Left cardiac atrium (tissue), 4 donors: ENCODE measurements at regions not wholly inside any gene's neighbourhood (a gene's known extent, or its start where the extent isn't known, plus 50 kb on each side); places are given as distances from the start of the nearest gene placed in this dataset.
A peak's percentile ranks its signal among the peaks of the same experiment; 100 is the strongest.

Source experiments
- ATAC-seq, 2 donors: fragments of 200-7000 bp; cut with Tn5 transposase; one replicate each; pipeline ENCODE4 v1.9.1; 2020; ENCODE audit warnings: mild to moderate bottlenecking in 2 of 2, moderate library complexity in 2 of 2
- DNase-seq: peaks from one replicate; pipeline ENCODE4 v3.0.0-alpha.2; 2020
- intact Hi-C, 2 donors: fragments of 100-400 bp; cut with DNase I; formaldehyde crosslinking; loops; one replicate each; pipeline versions ENCODE4 v1.14.1 to v1.15.1; 2022 to 2023
- donor health status: DM: no; HTN: yes; CAD: no.
- donor health status: DM: no; HTN: yes; CAD: no; lungs with severe emphysema.
- donor health status: DM: yes; HTN: yes; CAD: no.
- donor health status: Dilated cardiomyopathy.

GRCh38 chr14:101022121-101022520 is 118.6 kb upstream of the RTL1 start:
- intact Hi-C loops = no loop called here
- no peak for ATAC-seq
- DNase-seq = no peak

DNA sequence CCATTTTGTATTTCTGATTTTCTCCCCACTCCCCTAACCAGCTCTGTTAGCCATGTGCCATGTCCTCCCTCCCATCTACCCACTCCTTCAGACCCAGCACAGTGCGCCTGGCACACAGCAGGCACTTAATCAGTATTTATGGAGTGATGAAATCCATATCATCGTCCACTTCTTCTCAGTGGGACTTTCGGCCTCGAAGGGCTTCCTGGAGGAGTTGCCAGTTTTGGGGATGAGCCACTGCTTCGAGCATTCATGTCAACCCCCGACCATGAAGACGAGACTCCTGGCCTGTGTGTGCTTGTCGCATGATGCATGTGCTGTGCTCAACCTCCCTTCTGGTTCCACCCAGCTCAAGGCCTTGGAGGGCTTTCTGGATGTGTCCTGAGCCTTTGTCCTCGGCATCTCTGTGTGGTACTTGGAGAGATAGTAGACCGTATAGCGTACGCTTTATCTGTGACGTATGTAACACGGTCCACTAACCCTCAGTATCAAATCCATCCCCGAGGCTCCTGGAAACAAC is 119.5 kb upstream of the RTL1 start:
- ATAC-seq (no peak), DNase-seq (no peak)

DNA sequence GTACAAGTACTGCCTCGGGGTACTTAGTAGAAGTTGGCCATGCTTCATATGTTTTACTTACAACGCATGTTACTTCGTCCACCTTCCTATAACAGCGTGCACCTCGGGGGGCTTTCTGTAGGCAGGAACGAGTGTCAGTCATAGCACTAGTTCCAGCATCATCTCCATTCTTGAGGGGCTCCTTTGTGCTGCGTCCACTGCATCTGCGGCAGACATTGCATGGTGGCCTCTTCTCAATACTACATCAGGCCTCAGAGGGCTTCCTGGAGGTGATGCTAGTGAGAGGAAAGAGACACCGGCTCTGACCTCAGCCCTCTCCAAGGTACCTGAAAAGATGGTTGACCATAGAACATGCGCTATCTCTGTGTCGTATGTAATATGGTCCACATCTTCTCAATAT is 121.2 kb upstream of the RTL1 start:
- intact Hi-C loops = no loop called here
- ATAC-seq (no peak), DNase-seq (no peak)

More for the DNA sequence above, 119.5 kb upstream of the RTL1 start:
- intact Hi-C loops = no loop called here

DNA sequence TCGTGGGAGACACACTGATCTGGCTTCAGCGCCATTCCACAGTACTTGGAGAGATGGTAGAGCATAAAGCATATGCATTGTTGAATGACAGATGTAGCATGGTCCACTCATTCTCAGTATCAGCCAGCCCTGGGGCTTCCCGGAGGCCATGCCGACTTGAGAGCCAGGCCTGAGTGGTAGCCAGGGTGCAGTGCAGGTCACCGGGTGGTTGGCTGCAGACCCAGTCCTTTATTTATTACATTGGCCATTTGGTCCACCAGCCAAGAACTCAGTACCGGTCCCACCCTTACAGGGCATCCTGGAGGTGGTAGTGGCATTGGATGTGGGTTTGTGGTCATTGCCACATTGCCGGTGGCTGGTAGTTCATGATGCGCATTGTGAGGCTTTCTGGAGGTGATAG is 121.6 kb upstream of the RTL1 start:
- intact Hi-C loops = no loop called here
- ATAC-seq (no peak), DNase-seq (no peak)

- DNase-seq (no peak), ATAC-seq (no peak)
- intact Hi-C loops = no loop called here
These were observed 122.2 kb upstream of the RTL1 start for GRCh38 chr14:101025696-101026095.

DNA sequence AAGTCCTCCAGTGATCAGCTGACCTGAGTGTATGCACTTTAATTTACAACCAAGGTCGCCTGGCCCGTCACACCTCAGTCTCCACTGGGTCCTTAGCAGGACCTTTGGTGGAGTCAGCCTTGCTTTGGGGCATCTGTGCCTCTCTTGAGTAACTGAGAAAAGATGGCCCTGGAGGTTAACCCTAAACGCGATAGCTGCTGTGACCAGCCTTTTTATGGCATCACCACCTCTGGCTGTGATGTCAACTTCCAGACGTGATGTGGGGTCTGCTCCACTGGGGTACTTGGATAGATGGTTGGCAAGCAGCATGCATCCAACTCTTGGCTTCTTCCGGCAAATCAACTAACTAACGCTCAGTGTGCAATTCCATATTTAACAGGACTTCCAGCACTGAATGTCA is 122.8 kb upstream of the RTL1 start:
- ATAC-seq (no peak), DNase-seq (no peak)
- intact Hi-C loops = no loop called here

DNA sequence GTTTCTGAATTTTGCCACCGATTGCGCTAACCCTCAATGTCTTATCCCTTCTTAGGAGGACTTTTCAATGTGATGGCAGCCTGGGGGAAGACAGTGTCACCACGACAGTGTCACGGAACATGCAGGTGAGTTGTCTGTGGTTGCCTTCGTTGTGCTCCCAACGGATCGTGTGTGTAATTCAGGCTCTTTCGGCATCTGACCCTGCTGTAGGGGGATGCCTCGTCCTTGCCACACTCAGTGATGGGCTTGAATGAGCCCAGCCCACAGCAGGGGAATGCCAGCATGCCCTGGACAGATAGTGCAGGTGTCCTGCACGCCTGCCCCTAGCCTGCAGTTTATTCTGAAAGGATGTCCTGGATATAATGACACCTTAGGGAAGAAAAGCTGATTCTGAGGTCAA is 123.8 kb upstream of the RTL1 start:
- ATAC-seq (no peak), DNase-seq (no peak)
- intact Hi-C loops = no loop called here

- ATAC-seq = no peak
- intact Hi-C loops = no loop called here
- DNase-seq = no peak
These were observed 124.4 kb upstream of the RTL1 start for GRCh38 chr14:101027966-101028365.

GRCh38 chr14:101028971-101029667 is 125.6 kb upstream of the RTL1 start:
- ATAC-seq = no peak
- DNase-seq = no peak
- intact Hi-C loops = no loop called here

- intact Hi-C loops = no loop called here
- ATAC-seq (no peak), DNase-seq (peak; percentile 5)
These were observed 126.3 kb upstream of the RTL1 start for GRCh38 chr14:101029668-101030290.

DNA sequence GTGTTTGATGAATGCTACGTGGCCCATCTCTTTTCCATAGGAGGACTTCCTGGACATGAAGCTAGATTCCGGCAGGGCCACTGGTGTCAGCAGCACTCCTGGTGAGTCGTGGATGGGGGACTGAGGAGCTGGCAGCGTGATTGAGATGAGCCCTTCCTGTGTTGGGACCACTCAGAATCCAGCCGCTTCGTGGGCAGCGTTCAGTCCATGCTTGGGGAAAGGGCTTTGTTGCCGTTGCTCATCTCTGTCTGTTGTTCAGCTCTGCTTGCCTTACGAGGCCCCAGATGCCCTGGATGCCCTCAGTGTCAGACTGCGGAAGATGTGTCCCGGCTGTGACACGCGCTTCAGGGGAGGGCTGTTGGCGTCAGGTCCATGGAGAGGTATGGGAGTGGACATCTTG is 127.1 kb upstream of the RTL1 start:
- intact Hi-C loops = no loop called here
- peak; percentile 6 for DNase-seq
- ATAC-seq = no peak

DNA sequence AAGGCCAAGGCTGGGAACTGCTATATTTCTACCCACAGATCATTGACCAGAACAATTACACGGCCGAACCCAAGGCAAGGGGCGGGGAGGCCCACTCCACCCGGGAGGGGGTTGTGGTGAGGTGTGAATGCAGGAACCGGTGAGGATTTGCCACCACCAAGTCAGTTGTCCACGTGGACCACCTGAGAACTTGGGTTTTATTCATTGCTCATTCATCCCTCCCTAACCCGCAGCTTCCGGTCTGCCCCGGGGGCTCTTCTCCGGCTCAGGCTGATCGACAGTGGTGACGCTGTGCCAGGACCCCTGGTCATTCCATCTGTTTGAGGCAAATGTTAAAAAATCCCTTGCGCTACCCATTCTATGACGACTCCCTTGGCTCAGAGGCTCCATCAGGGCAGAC is 127.7 kb upstream of the RTL1 start:
- intact Hi-C loops = no loop called here
- ATAC-seq = no peak
- DNase-seq = no peak

DNA sequence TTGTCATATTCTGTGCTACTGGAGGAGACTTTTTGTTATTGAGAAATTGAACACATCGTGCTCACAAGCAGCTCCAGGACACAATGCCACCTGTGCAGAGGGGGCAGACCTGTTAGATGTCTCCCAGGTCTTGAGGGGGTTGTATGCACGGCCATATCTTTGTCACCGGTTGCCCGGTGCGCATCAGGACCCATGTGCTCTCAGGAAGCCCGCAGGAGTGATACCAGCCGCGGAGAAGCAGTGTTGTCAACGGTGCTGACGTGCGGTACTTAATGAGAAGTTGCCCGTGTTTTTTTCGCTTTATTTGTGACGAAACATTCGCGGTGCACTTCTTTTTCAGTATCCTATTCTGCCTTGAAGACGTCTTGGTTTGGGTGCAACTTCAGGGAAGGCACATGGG is 128.2 kb upstream of the RTL1 start:
- intact Hi-C loops = no loop called here
- DNase-seq (no peak), ATAC-seq (no peak)

- intact Hi-C loops = no loop called here
- DNase-seq (no peak), ATAC-seq (no peak)
These were observed 128.9 kb upstream of the RTL1 start for GRCh38 chr14:101032433-101032832.

GRCh38 chr14:101033006-101033405 is 129.5 kb upstream of the RTL1 start:
- intact Hi-C loops = no loop called here
- ATAC-seq = no peak
- DNase-seq = no peak

DNA sequence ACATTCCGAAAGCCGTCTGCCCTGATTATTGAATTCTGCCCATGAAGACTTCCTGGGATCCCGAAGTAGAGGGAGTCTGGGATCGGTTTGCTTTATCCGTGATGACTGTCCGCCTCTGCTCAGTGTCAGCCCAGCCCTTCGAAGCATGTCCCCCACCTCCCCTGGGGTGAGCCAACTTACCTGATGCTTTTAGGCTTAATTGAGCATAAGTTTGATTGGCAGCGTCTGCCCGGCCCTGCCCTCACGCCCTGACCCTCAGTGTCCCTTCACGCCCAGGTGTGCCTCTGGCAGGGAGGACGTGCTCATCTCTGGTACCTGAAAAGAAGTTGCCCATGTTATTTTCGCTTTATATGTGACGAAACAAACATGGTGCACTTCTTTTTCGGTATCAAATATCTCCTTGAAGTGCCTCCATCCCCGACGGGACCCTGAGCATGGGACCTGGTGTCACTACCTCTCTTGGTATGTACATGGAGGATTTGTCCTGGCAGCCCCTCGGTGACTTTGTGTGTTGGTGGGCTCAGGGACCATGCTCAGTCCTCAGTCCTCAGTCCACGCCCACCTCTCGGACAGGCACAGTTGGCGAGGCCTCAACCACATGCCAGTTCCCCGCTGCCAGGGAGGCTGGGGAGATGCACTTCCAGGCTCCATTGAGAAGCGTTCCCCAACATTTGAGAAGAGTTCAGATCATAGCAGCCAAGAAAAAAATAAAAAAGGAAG is 130.1 kb upstream of the RTL1 start:
- intact Hi-C loops = no loop called here
- DNase-seq = no peak

GRCh38 chr14:101034986-101035385 is 131.5 kb upstream of the RTL1 start:
- intact Hi-C loops = no loop called here
- DNase-seq (no peak), ATAC-seq (no peak)

More for the DNA sequence above, 130.1 kb upstream of the RTL1 start:
- no peak for ATAC-seq

DNA sequence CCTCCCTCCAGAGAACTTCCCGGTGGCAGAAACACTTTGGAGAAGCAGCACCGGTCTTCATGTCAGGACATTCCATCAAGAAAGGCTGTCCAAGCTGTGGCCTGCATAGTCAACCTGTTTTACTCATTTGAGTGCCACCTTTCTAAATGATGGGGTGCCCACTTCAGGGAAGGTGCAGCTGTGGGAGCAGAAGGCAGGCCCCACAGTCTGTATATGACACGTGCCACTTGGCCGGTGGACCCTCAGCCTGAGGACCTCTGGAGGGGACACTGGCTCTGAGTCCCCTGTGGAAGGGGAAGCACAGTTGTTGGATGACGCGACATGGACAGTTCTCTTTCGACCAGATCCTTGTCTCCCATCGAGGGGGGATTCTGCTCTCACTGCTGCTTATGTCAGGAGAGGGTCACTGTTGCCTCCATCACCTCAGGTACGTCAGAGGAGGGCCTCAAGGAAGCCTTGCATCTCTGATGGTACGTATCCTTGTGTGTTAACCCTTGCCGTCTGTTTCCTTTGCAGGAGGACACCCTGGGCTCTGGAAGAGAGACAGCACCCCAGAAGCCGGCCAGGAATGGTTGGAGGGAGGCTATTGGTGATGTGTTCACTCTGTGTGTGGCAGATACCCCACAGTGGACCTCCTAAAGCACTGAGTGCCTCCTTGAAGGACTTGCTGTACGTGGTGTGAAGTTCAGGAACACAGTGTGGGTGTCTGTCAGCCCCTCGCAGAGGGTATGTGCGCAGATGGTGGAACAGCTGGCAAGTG is 132.1 kb upstream of the RTL1 start:
- no peak for ATAC-seq
- intact Hi-C loops = no loop called here
- no peak for DNase-seq

GRCh38 chr14:101037021-101037817 is 133.7 kb upstream of the RTL1 start:
- intact Hi-C loops = no loop called here
- ATAC-seq = no peak
- DNase-seq = no peak
